SK-N-SH (cell line): ENCODE measurements at regions not wholly inside any gene's neighbourhood (a gene's known extent, or its start where the extent isn't known, plus 50 kb on each side); places are given as distances from the start of the nearest gene placed in this dataset.
A peak's percentile ranks its signal among the peaks of the same experiment; 100 is the strongest.

ENCODE experiments used
- CTCF ChIA-PET: fragments of 300-600, 350-600 bp; formaldehyde crosslinking; extraction: SDS; loops from one replicate; lab custom pipeline; 2021; lab: Yijun Ruan, JAX
- POLR2A ChIA-PET: fragments of 350-600 bp; sonication (Branson Sonifier 250); formaldehyde crosslinking; extraction: SDS; loops from one replicate; lab custom pipeline; 2020; ENCODE audit warnings: antibody characterized with exemption, inconsistent platforms; lab: Yijun Ruan, JAX
- DNase-seq: peaks from one replicate; pipeline ENCODE4 v3.0.0; 2012
- H2AFZ ChIP-seq: fragments of 200-600 bp; sonication (generic); 2 replicates; pipeline ENCODE4 v1.8.1; 2016; ENCODE audit warnings: antibody characterized with exemption, mild to moderate bottlenecking, low read depth
- H3F3A ChIP-seq: fragments of 200-600 bp; sonication (generic); replicated peaks from 2 replicates; pipeline ENCODE3; 2016; ENCODE audit warnings: antibody characterized with exemption, mild to moderate bottlenecking; ENCODE audit not compliant: insufficient read depth
- H3K27ac ChIP-seq, 2 experiments: fragments of 200-500 bp in 1 of 2; fragments of 200-600 bp in 1 of 2; sonication (Bioruptor generic) in 1 of 2; sonication (generic), shearing (Covaris generic) in 1 of 2; 2 replicates each; pipeline versions ENCODE4 v1.5.1 to v1.6.1; 2014 to 2016; ENCODE audit warnings: low read depth in 2 of 2, inconsistent platforms in 1 of 2, low read length in 1 of 2, mild to moderate bottlenecking in 1 of 2, mixed read lengths in 1 of 2
- H3K27me3 ChIP-seq: fragments of 200-600 bp; sonication (generic), shearing (Covaris generic); 2 replicates; pipeline ENCODE4 v1.6.1; 2016; ENCODE audit warnings: mixed run types; ENCODE audit not compliant: insufficient read depth
- H3K36me3 ChIP-seq, 2 experiments: fragments of 200-500 bp in 1 of 2; fragments of 200-600 bp in 1 of 2; sonication (Bioruptor generic) in 1 of 2; sonication (generic) in 1 of 2; replicated peaks in 1 of 2; 2 replicates each; pipeline versions ENCODE3 to v1.5.1; 2014 to 2016; ENCODE audit warnings: low read length in 1 of 2, mild to moderate bottlenecking in 1 of 2; ENCODE audit not compliant: insufficient read depth in 2 of 2, control insufficient read depth in 1 of 2
- H3K4me1 ChIP-seq, 2 experiments: fragments of 200-500 bp in 1 of 2; fragments of 200-600 bp in 1 of 2; sonication (Bioruptor generic) in 1 of 2; sonication (generic), shearing (Covaris generic) in 1 of 2; 2 replicates each; pipeline versions ENCODE4 v1.5.1 to v1.6.1; 2014 to 2016; ENCODE audit warnings: low read depth in 1 of 2, low read length in 1 of 2, mixed run types in 1 of 2; ENCODE audit not compliant: insufficient read depth in 2 of 2, control insufficient read depth in 1 of 2
- H3K4me2 ChIP-seq: fragments of 200-600 bp; sonication (generic), shearing (Covaris generic); 2 replicates; pipeline ENCODE4 v1.6.1; 2017; ENCODE audit warnings: mixed run types
- H3K4me3 ChIP-seq, 2 experiments: fragments of 200-500 bp in 1 of 2; fragments of 200-600 bp in 1 of 2; sonication (Bioruptor generic) in 1 of 2; sonication (generic), shearing (Covaris generic) in 1 of 2; 2 replicates each; pipeline versions ENCODE4 v1.5.1 to v1.8.1; 2014 to 2016; ENCODE audit warnings: low read depth in 2 of 2, inconsistent platforms in 1 of 2, low read length in 1 of 2, mild to moderate bottlenecking in 1 of 2, mixed read lengths in 1 of 2, moderate library complexity in 1 of 2
- H3K79me2 ChIP-seq: fragments of 200-600 bp; sonication (generic); 2 replicates; pipeline ENCODE4 v1.8.1; 2017; ENCODE audit warnings: mild to moderate bottlenecking; ENCODE audit not compliant: insufficient read depth
- H3K9ac ChIP-seq: fragments of 200-600 bp; sonication (generic); 2 replicates; pipeline ENCODE4 v1.6.1; 2017; ENCODE audit warnings: mixed run types
- H3K9me2 ChIP-seq: fragments of 200-600 bp; sonication (generic); 2 replicates; pipeline ENCODE4 v1.6.1; 2017; ENCODE audit warnings: mixed run types
- H3K9me3 ChIP-seq: fragments of 200-600 bp; sonication (generic); 2 replicates; pipeline ENCODE4 v1.6.1; 2017; ENCODE audit warnings: mixed run types, mild to moderate bottlenecking, moderate library complexity
- H4K20me1 ChIP-seq: fragments of 200-600 bp; sonication (generic); 2 replicates; pipeline ENCODE4 v1.6.1; 2017; ENCODE audit warnings: mild to moderate bottlenecking, mixed run types; ENCODE audit not compliant: insufficient read depth
- ELF1 ChIP-seq: IDR thresholded peaks from 2 replicates; pipeline ENCODE4 v1.4.0; 2012
- EZH2phosphoT487 ChIP-seq: fragments of 200-600 bp; sonication (generic); IDR thresholded peaks from 2 replicates; pipeline ENCODE4 v1.6.1; 2017; ENCODE audit warnings: low read depth, mixed run types, mild to moderate bottlenecking, antibody characterized with exemption, moderate library complexity, borderline replicate concordance
- FOSL2 ChIP-seq: IDR thresholded peaks from 2 replicates; pipeline ENCODE4 v1.4.0; 2012; ENCODE audit warnings: low read depth, mild to moderate bottlenecking, moderate library complexity, borderline replicate concordance
- GATA2 ChIP-seq: sonication (generic); formaldehyde crosslinking; IDR thresholded peaks from 2 replicates; pipeline ENCODE4 v1.5.0; 2020; ENCODE audit warnings: mild to moderate bottlenecking, missing genetic modification reagents
- JUND ChIP-seq: IDR thresholded peaks from 2 replicates; pipeline ENCODE4 v1.4.0; 2012
- MAX ChIP-seq: IDR thresholded peaks from 2 replicates; pipeline ENCODE4 v1.4.0; 2012; ENCODE audit warnings: low read depth
- MEF2A ChIP-seq: IDR thresholded peaks from 2 replicates; pipeline ENCODE4 v1.4.0; 2012; ENCODE audit warnings: low read depth, borderline replicate concordance
- MXI1 ChIP-seq: IDR thresholded peaks from 2 replicates; pipeline ENCODE4 v1.6.1; 2012; ENCODE audit warnings: mild to moderate bottlenecking, low read depth, low read length, improper control_type of control experiment
- NFIC ChIP-seq: IDR thresholded peaks from 2 replicates; pipeline ENCODE4 v1.4.0; 2012; ENCODE audit warnings: borderline replicate concordance
- PBX3 ChIP-seq: IDR thresholded peaks from 2 replicates; pipeline ENCODE4; 2012
- RCOR1 ChIP-seq: fragments of 150-350 bp; IDR thresholded peaks from 2 replicates; pipeline ENCODE4 v1.6.1; 2017; ENCODE audit warnings: antibody characterized with exemption, low read length
- RFX5 ChIP-seq: IDR thresholded peaks from 2 replicates; pipeline ENCODE4 v1.6.1; 2012; ENCODE audit warnings: mild to moderate bottlenecking, improper control_type of control experiment, low read length
- SIN3A ChIP-seq: IDR thresholded peaks from 2 replicates; pipeline ENCODE4 v1.6.1; 2012; ENCODE audit warnings: low read depth, mild to moderate bottlenecking, low read length, moderate library complexity, borderline replicate concordance
- TAF1 ChIP-seq: IDR thresholded peaks from 2 replicates; pipeline ENCODE4 v1.6.1; 2012; ENCODE audit warnings: low read depth, mild to moderate bottlenecking, low read length, moderate library complexity, borderline replicate concordance
- TCF12 ChIP-seq: IDR thresholded peaks from 2 replicates; pipeline ENCODE4 v1.4.0; 2012
- WGBS: methylation state at CpG from one replicate; pipeline ENCODE4 v1.1.6; 2017; ENCODE audit warnings: low lambda C conversion rate; 5-methylcytosine and 5-hydroxymethylcytosine counted together
- TF ChIP-seq, protein P1 (sequence below): IDR thresholded peaks from 2 replicates; pipeline ENCODE4 v1.4.0; 2012; ENCODE audit warnings: low read depth, borderline replicate concordance
- TF ChIP-seq, protein P2 (sequence below): IDR thresholded peaks from 2 replicates; pipeline ENCODE4 v1.6.1; 2012; ENCODE audit warnings: mild to moderate bottlenecking, low read depth, low read length, moderate library complexity
- TF ChIP-seq, protein P3 (sequence below): fragments of 150-350 bp; IDR thresholded peaks from 2 replicates; pipeline ENCODE4 v1.6.1; 2016; ENCODE audit warnings: mild to moderate bottlenecking, low read depth, low read length
- TF ChIP-seq, protein P4 (sequence below): fragments of 150-350 bp; IDR thresholded peaks from 2 replicates; pipeline ENCODE4 v1.6.1; 2017; ENCODE audit warnings: antibody characterized with exemption, low read length, low read depth, borderline replicate concordance

DNA sequence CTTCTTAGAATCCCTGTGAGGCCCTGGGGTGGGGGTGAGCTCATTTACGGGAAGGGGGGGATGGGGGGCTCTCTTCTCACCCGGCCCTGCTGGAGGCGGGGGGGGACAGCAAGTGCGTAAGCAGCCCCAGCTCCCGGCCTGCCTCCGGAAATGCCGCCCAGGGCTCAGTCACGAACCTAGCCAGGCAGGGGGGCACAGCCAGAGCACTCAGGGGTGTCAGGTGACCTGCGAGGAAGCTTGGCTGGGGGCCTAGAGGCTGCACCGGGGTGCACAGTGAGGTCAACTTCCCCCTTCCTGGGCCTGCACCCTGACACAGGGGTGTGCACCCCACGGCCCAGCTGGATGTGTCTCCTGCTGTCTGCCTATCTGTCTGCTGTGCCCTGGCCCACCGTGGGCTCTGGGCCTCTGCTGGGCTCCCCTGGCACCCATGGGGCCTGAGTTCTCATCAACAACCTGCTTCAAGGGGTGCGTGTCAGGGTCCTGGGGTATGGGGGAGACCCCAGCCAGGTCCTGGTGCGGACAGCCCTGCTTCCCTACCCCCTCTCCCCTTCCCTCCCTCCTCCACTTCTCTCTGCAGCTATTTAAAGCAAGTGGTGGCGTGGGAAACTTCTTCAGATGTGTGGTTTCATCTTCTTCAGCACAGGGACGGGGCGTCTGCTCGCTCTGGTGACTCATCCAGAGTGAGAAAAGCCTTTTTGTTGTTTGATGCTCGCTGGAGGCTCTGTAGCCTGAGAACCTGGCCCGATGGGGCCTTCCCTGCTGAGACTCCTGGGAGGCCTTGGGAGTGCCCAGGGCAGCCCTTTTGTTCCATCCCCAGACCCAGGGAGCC, 92.5 kb upstream of the RUNX3 start:
- no peaks in the 10 kb centered on the region for H3K27me3 ChIP-seq
- TF ChIP-seq TCF12: peak; percentile 19; the same call in 1 of the 2 replicates
- TF ChIP-seq MXI1: no peak
- no peak for TF ChIP-seq PBX3
- TF ChIP-seq MAX: peak; percentile 31; the same call in 1 of the 2 replicates
- TF ChIP-seq ELF1: no peak
- TF ChIP-seq, protein P1, sequence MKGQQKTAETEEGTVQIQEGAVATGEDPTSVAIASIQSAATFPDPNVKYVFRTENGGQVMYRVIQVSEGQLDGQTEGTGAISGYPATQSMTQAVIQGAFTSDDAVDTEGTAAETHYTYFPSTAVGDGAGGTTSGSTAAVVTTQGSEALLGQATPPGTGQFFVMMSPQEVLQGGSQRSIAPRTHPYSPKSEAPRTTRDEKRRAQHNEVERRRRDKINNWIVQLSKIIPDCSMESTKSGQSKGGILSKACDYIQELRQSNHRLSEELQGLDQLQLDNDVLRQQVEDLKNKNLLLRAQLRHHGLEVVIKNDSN: 0 out of 2 replicates have a peak, but pooled peaks have one; percentile 31
- TF ChIP-seq JUND: peak; percentile 70; the same call in 1 of the 2 replicates
- no peak for TF ChIP-seq NFIC
- TF ChIP-seq, protein P2, sequence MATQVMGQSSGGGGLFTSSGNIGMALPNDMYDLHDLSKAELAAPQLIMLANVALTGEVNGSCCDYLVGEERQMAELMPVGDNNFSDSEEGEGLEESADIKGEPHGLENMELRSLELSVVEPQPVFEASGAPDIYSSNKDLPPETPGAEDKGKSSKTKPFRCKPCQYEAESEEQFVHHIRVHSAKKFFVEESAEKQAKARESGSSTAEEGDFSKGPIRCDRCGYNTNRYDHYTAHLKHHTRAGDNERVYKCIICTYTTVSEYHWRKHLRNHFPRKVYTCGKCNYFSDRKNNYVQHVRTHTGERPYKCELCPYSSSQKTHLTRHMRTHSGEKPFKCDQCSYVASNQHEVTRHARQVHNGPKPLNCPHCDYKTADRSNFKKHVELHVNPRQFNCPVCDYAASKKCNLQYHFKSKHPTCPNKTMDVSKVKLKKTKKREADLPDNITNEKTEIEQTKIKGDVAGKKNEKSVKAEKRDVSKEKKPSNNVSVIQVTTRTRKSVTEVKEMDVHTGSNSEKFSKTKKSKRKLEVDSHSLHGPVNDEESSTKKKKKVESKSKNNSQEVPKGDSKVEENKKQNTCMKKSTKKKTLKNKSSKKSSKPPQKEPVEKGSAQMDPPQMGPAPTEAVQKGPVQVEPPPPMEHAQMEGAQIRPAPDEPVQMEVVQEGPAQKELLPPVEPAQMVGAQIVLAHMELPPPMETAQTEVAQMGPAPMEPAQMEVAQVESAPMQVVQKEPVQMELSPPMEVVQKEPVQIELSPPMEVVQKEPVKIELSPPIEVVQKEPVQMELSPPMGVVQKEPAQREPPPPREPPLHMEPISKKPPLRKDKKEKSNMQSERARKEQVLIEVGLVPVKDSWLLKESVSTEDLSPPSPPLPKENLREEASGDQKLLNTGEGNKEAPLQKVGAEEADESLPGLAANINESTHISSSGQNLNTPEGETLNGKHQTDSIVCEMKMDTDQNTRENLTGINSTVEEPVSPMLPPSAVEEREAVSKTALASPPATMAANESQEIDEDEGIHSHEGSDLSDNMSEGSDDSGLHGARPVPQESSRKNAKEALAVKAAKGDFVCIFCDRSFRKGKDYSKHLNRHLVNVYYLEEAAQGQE: no peak
- no peak for TF ChIP-seq SIN3A
- TF ChIP-seq EZH2phosphoT487: no peak
- TF ChIP-seq, protein P3, sequence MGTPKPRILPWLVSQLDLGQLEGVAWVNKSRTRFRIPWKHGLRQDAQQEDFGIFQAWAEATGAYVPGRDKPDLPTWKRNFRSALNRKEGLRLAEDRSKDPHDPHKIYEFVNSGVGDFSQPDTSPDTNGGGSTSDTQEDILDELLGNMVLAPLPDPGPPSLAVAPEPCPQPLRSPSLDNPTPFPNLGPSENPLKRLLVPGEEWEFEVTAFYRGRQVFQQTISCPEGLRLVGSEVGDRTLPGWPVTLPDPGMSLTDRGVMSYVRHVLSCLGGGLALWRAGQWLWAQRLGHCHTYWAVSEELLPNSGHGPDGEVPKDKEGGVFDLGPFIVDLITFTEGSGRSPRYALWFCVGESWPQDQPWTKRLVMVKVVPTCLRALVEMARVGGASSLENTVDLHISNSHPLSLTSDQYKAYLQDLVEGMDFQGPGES: no peak
- no peak for TF ChIP-seq GATA2 (CRISPR knock-in tag)
- TF ChIP-seq RFX5: no peak
- TF ChIP-seq TAF1: no peak
- TF ChIP-seq RCOR1: no peak
- TF ChIP-seq, protein P4, sequence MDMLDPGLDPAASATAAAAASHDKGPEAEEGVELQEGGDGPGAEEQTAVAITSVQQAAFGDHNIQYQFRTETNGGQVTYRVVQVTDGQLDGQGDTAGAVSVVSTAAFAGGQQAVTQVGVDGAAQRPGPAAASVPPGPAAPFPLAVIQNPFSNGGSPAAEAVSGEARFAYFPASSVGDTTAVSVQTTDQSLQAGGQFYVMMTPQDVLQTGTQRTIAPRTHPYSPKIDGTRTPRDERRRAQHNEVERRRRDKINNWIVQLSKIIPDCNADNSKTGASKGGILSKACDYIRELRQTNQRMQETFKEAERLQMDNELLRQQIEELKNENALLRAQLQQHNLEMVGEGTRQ: no peak
- peak; percentile 72; the same call in 1 of the 2 replicates for TF ChIP-seq FOSL2
- peak; percentile 68; the same call in 1 of the 2 replicates for TF ChIP-seq MEF2A
- H3K4me3 ChIP-seq: no peak overlapping the region
- H4K20me1 ChIP-seq: no peaks in the 10 kb centered on the region
- H3K9me2 ChIP-seq: no peaks in the 10 kb centered on the region
- peak overlapping the region; percentile 91 for H3K4me2 ChIP-seq
- peaks cover 8 to 9% of the 10 kb centered on the region in 2 experiments; a peak in 3 of 4 replicates for H3K4me1 ChIP-seq
- no peaks in the 10 kb centered on the region for H3K79me2 ChIP-seq
- DNase-seq: no peak
- no peak overlapping the region; the same call in 1 of the 2 replicates for H2AFZ ChIP-seq
- no peaks in the 10 kb centered on the region for H3K36me3 ChIP-seq
- H3F3A ChIP-seq: no peaks in the 10 kb centered on the region
- 22% methylated on average over 9 of the region's 20 CpGs for WGBS
- H3K9ac ChIP-seq: peak overlapping the region; percentile 71; the same call in 1 of the 2 replicates
- ChIA-PET CTCF (interaction anchor here (1.0 to 1.9 kb wide), 4 partner anchors 15 to 90 kb away, joined by 3 to 7 read pairs (median 4); no protein-coding TSS in a partner anchor), POLR2A (no interaction called here)
- no peaks in the 10 kb centered on the region for H3K9me3 ChIP-seq
- H3K27ac ChIP-seq: peak overlapping the region in 1 of 2 experiments; percentile 99; a peak in 2 of 4 replicates
